HEK293 (cell line): ENCODE measurements at regions not wholly inside any gene's neighbourhood (a gene's known extent, or its start where the extent isn't known, plus 50 kb on each side); places are given as distances from the start of the nearest gene placed in this dataset.

Experiments used
- RBAK ChIP-seq: fragments of 450-650 bp; formaldehyde crosslinking; IDR thresholded peaks from 2 replicates; pipeline ENCODE4 v1.5.1; 2016; ENCODE audit warnings: missing biosample characterization, missing genetic modification characterization
- ZNF175 ChIP-seq: fragments of 450-650 bp; formaldehyde crosslinking; IDR thresholded peaks from 2 replicates; pipeline ENCODE4 v1.5.1; 2016; ENCODE audit warnings: missing biosample characterization, missing genetic modification characterization
- ZNF274 ChIP-seq, 2 experiments: fragments of 200-500 bp in 1 of 2; fragments of 450-650 bp in 1 of 2; sonication (Bioruptor generic) in 1 of 2; formaldehyde crosslinking in 1 of 2; IDR thresholded peaks; 2 replicates each; pipeline versions ENCODE4 v1.5.1 to v1.6.1; 2014 to 2016; ENCODE audit warnings: borderline replicate concordance in 1 of 2, inconsistent platforms in 1 of 2, low read length in 1 of 2, missing biosample characterization in 1 of 2, missing genetic modification characterization in 1 of 2
- ZNF561 ChIP-seq: fragments of 450-650 bp; IDR thresholded peaks from 2 replicates; pipeline ENCODE4 v1.5.1; 2018; ENCODE audit warnings: missing biosample characterization, missing genetic modification characterization, borderline replicate concordance

GRCh38 chr17:79169861-79170260 lies 95.2 kb downstream of the ENGASE start:
- TF ChIP-seq ZNF175 (tag by site-specific recombination) (no peak), RBAK (no peak), ZNF274 (IDR thresholded peaks at IDR 0.05; ENCODE audit: low read length) (no peak), ZNF274 (tag by site-specific recombination; IDR thresholded peaks at IDR 0.05; ENCODE audit: borderline replicate concordance) (no peak), ZNF561 (tag by site-specific recombination) (no peak)
